Kidney (tissue), 13 donors: ENCODE measurements at regions not wholly inside any gene's neighbourhood (a gene's known extent, or its start where the extent isn't known, plus 50 kb on each side); places are given as distances from the start of the nearest gene placed in this dataset.

Experiments used
- DNase-seq, 5 donors: peaks; one replicate each; pipeline ENCODE4 v3.0.0-alpha.2; 2013 to 2020
- FAIRE-seq: peaks from 2 replicates; lab custom pipeline; 2012; peaks lifted over from hg19 to GRCh38; lab: Jason Lieb, UNC
- H3K27ac ChIP-seq, 2 donors: one replicate each; pipeline ENCODE4 v1.7.0; 2013; ENCODE audit warnings: low read depth in 2 of 2, low read length in 2 of 2, inconsistent platforms in 1 of 2
- H3K27me3 ChIP-seq: one replicate; pipeline ENCODE4 v1.7.1; 2013; ENCODE audit warnings: low read length, inconsistent platforms; ENCODE audit not compliant: control insufficient read depth, insufficient read depth
- H3K36me3 ChIP-seq, 3 donors: one replicate each; pipeline versions ENCODE4 v1.7.0 to v1.7.1; 2013; ENCODE audit warnings: low read length in 3 of 3, control low read depth in 1 of 3, inconsistent platforms in 1 of 3; ENCODE audit not compliant: insufficient read depth in 3 of 3, control insufficient read depth in 2 of 3
- H3K4me1 ChIP-seq, 3 donors: one replicate each; pipeline versions ENCODE4 v1.7.0 to v1.7.1; 2013; ENCODE audit warnings: low read length in 3 of 3, inconsistent platforms in 1 of 3, low read depth in 1 of 3; ENCODE audit not compliant: control insufficient read depth in 2 of 3, insufficient read depth in 2 of 3
- H3K4me3 ChIP-seq, 3 donors: one replicate each; pipeline versions ENCODE4 v1.7.0 to v1.8.1; 2013; ENCODE audit warnings: low read length in 3 of 3, control low read depth in 1 of 3, inconsistent platforms in 1 of 3
- H3K9ac ChIP-seq, 3 donors: one replicate each; pipeline versions ENCODE4 v1.7.0 to v1.7.1; 2013; ENCODE audit warnings: low read length in 3 of 3, control low read depth in 1 of 3, inconsistent platforms in 1 of 3
- H3K9me3 ChIP-seq, 3 donors: one replicate each; pipeline versions ENCODE4 v1.7.0 to v1.7.1; 2013; ENCODE audit warnings: low read length in 3 of 3, control low read depth in 1 of 3, inconsistent platforms in 1 of 3; ENCODE audit not compliant: control insufficient read depth in 2 of 3, insufficient read depth in 1 of 3
- CTCF ChIP-seq: IDR thresholded peaks from 3 replicates; pipeline ENCODE4 v1.5.1; 2012; ENCODE audit warnings: mild to moderate bottlenecking, moderate library complexity, borderline replicate concordance; ENCODE audit not compliant: insufficient read depth; ENCODE audit errors: extremely low read depth
- intact Hi-C: fragments of 100-400 bp; cut with DNase I; formaldehyde crosslinking; loops from one replicate; pipeline ENCODE4 v1.11.1; 2022
- donor health status: control.
- donor health status: control.
- donor health status: control.
- donor health status: control.
- donor health status: control.
- donor health status: DM: yes; HTN: yes; CAD: no.
- donor health status: Normal renal cell carcinoma (clear cell type).

GRCh38 chr9:73597039-73597438 lies 445.4 kb downstream of the ANXA1 start:
- H3K36me3 ChIP-seq = no peaks in the 10 kb centered on the region
- intact Hi-C loops = no loop called here
- no peaks in the 10 kb centered on the region for H3K4me1 ChIP-seq
- no peaks in the 10 kb centered on the region for H3K27me3 ChIP-seq
- no peak for TF ChIP-seq CTCF
- H3K9me3 ChIP-seq = no peaks in the 10 kb centered on the region
- DNase-seq = no peak
- no peak overlapping the region for H3K27ac ChIP-seq
- FAIRE-seq = no peak
- no peak overlapping the region for H3K9ac ChIP-seq
- no peak overlapping the region for H3K4me3 ChIP-seq

GRCh38 chr9:73597771-73598170 lies 446.1 kb downstream of the ANXA1 start:
- Histone ChIP-seq H3K9ac (no peak overlapping the region), H3K9me3 (no peaks in the 10 kb centered on the region), H3K4me1 (no peaks in the 10 kb centered on the region), H3K27ac (no peak overlapping the region), H3K36me3 (no peaks in the 10 kb centered on the region), H3K27me3 (no peaks in the 10 kb centered on the region), H3K4me3 (no peak overlapping the region)
- no peak for TF ChIP-seq CTCF
- intact Hi-C loops = no loop called here
- FAIRE-seq = no peak
- no peak for DNase-seq

GRCh38 chr9:73609381-73609780 lies 457.7 kb downstream of the ANXA1 start:
- Histone ChIP-seq H3K4me3 (no peak overlapping the region), H3K27me3 (no peaks in the 10 kb centered on the region), H3K36me3 (no peaks in the 10 kb centered on the region), H3K4me1 (no peaks in the 10 kb centered on the region), H3K9me3 (no peaks in the 10 kb centered on the region), H3K9ac (no peak overlapping the region), H3K27ac (no peak overlapping the region)
- DNase-seq = no peak
- no peak for FAIRE-seq
- intact Hi-C loops = no loop called here
- no peak for TF ChIP-seq CTCF

GRCh38 chr9:73611032-73611431 lies 459.4 kb downstream of the ANXA1 start:
- intact Hi-C loops = no loop called here
- H3K27ac ChIP-seq = no peak overlapping the region
- DNase-seq (no peak), FAIRE-seq (no peak)
- TF ChIP-seq CTCF = no peak
- no peaks in the 10 kb centered on the region for H3K36me3 ChIP-seq
- no peaks in the 10 kb centered on the region for H3K27me3 ChIP-seq
- H3K4me1 ChIP-seq = no peaks in the 10 kb centered on the region
- H3K4me3 ChIP-seq = no peak overlapping the region
- no peaks in the 10 kb centered on the region for H3K9me3 ChIP-seq
- no peak overlapping the region for H3K9ac ChIP-seq
